ENCODE measurements at regions not wholly inside any gene's neighbourhood (a gene's known extent, or its start where the extent isn't known, plus 50 kb on each side); places are given as distances from the start of the nearest gene placed in this dataset.

DNA sequence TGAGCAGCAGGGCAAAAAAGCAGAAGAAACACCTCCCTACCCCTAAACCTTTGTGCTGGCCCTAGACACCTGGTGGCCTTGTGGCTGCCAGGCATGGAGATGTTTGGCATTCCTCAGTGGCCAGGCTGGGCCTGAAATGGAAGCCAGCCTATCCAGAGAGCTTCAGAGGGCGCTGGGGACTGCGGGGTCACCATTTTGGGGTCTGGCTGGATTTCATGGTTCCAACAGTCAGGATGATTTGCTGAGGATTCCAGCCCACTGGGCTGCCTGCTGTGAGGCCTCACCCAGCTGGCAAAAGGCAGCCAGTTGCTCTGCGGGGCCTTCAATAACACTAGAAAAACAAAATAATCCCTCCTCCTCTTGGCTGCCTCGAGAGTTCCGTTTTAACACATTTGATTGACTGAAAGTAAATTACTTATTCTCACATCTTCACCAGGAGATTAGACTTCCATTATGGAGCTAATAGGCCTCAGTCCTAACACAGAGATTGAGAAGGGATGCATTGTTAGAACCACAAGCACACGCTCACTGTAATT is 154.1 kb downstream of the EN1 start:
- H3K4me3 ChIP-seq, result no peak overlapping the region
- intact Hi-C loops (cut with micrococcal nuclease; ENCODE audit: unreplicated experiment) (no loop called here), in situ Hi-C loops (cut with MboI) (no loop called here)
- no peak overlapping the region for H3K9ac ChIP-seq (ENCODE audit: control insufficient read depth, insufficient read depth, low read length)
- no peaks in the 10 kb centered on the region for H3K4me1 ChIP-seq (ENCODE audit: control insufficient read depth, insufficient read depth, low read length)
- no peak overlapping the region for H3K4me2 ChIP-seq (ENCODE audit: control insufficient read depth, insufficient read depth)
- ChIA-PET RAD21 (ENCODE audit: unreplicated experiment) (no interaction called here), POLR2A (no interaction called here), CTCF (no interaction called here), SMC1A (ENCODE audit: uncharacterized antibody, unreplicated experiment) (interaction anchor here (0.5 kb wide), 1 partner anchor 1567 kb away, joined by 3 read pairs; no protein-coding TSS in a partner anchor)
- H3K27ac ChIP-seq (ENCODE audit: control insufficient read depth, insufficient read depth), result no peak overlapping the region
- FAIRE-seq (no peak), ATAC-seq (no peak), DNase-seq (ENCODE audit: low read depth, low spot score) (no peak)
- no TSS peak for BruUV-seq (replicated peaks)
- no peaks in the 10 kb centered on the region for H3K79me2 ChIP-seq (ENCODE audit: control insufficient read depth, insufficient read depth, low read length)
- no peaks in the 10 kb centered on the region for H4K20me1 ChIP-seq (ENCODE audit: control insufficient read depth, insufficient read depth)
- H3K27me3 ChIP-seq (replicated peaks in 1 of 2; ENCODE audit: control insufficient read depth in 2 of 2, insufficient read depth in 2 of 2, low read length in 1 of 2), result no peaks in the 10 kb centered on the region
- 15% methylated on average over 6 of the region's 6 CpGs for WGBS (ENCODE audit: insufficient coverage, insufficient replicate concordance, low lambda C conversion rate, missing lambda C conversion rate)
- no peak overlapping the region for H2AFZ ChIP-seq (ENCODE audit: control insufficient read depth, low read depth, low read length)
- H3K9me3 ChIP-seq (replicated peaks; ENCODE audit: control insufficient read depth, insufficient read depth, low read length), result no peaks in the 10 kb centered on the region
- TF ChIP-seq, protein P1, sequence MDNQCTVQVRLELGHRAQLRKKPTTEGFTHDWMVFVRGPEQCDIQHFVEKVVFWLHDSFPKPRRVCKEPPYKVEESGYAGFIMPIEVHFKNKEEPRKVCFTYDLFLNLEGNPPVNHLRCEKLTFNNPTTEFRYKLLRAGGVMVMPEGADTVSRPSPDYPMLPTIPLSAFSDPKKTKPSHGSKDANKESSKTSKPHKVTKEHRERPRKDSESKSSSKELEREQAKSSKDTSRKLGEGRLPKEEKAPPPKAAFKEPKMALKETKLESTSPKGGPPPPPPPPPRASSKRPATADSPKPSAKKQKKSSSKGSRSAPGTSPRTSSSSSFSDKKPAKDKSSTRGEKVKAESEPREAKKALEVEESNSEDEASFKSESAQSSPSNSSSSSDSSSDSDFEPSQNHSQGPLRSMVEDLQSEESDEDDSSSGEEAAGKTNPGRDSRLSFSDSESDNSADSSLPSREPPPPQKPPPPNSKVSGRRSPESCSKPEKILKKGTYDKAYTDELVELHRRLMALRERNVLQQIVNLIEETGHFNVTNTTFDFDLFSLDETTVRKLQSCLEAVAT (IDR thresholded peaks at IDR 0.05), result no peak
- TF ChIP-seq IRF5 (IDR thresholded peaks at IDR 0.05; ENCODE audit: borderline replicate concordance) (no peak), RBBP5 (conservative IDR thresholded peaks at IDR 0.05) (no peak), PAX5 (IDR thresholded peaks at IDR 0.05; ENCODE audit: borderline replicate concordance, low read depth, low read length) (no peak), BMI1 (IDR thresholded peaks at IDR 0.05; ENCODE audit: borderline replicate concordance) (no peak), EGR1 (IDR thresholded peaks at IDR 0.05; ENCODE audit: borderline replicate concordance in 1 of 2, low read depth in 2 of 2, low read length in 2 of 2) (no peak), RELB (IDR thresholded peaks at IDR 0.05; ENCODE audit: low read depth) (no peak), RFX5 (IDR thresholded peaks at IDR 0.05; ENCODE audit: low read depth, low read length) (no peak), HDAC2 (IDR thresholded peaks at IDR 0.05) (no peak), BRCA1 (IDR thresholded peaks at IDR 0.05; ENCODE audit: low read depth, low read length) (no peak), ELK1 (IDR thresholded peaks at IDR 0.05; ENCODE audit: low read depth, low read length) (no peak), STAT1 (conservative IDR thresholded peaks at IDR 0.05) (no peak), PML (IDR thresholded peaks at IDR 0.05; ENCODE audit: low read length) (no peak), NFYA (IDR thresholded peaks at IDR 0.05; ENCODE audit: borderline replicate concordance, low read depth, low read length) (no peak), NR2F1 (conservative IDR thresholded peaks at IDR 0.05) (no peak)
- TF ChIP-seq, protein P2, sequence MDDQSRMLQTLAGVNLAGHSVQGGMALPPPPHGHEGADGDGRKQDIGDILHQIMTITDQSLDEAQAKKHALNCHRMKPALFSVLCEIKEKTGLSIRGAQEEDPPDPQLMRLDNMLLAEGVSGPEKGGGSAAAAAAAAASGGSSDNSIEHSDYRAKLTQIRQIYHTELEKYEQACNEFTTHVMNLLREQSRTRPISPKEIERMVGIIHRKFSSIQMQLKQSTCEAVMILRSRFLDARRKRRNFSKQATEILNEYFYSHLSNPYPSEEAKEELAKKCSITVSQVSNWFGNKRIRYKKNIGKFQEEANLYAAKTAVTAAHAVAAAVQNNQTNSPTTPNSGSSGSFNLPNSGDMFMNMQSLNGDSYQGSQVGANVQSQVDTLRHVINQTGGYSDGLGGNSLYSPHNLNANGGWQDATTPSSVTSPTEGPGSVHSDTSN (IDR thresholded peaks at IDR 0.05; ENCODE audit: insufficient replicate concordance, low read depth, low read length), result no peak
- H3K36me3 ChIP-seq (ENCODE audit: control insufficient read depth in 2 of 2, insufficient read depth in 2 of 2, low read length in 1 of 2), result no peaks in the 10 kb centered on the region

Measured in GM12878 (cell line).